ENCODE measurements at regions not wholly inside any gene's neighbourhood (a gene's known extent, or its start where the extent isn't known, plus 50 kb on each side); places are given as distances from the start of the nearest gene placed in this dataset.

- POLR2A ChIA-PET: no interaction called here
- CTCF ChIA-PET: interaction anchor here (0.7 to 2.2 kb wide), 5 partner anchors 8 to 27 kb away, joined by 3 to 8 read pairs (median 3); no protein-coding TSS in a partner anchor
- no peak for DNase-seq (ENCODE audit: extremely low spot score)
- TF ChIP-seq CTCF (IDR thresholded peaks at IDR 0.05; ENCODE audit: control extremely low read depth, extremely low read depth, low read depth, missing control alignments): no peak
Measured at GRCh38 chr15:31241888-31242522, 84.6 kb upstream of the KLF13 start.

GRCh38 chr15:31243895-31244294 lies 82.7 kb upstream of the KLF13 start:
- ChIA-PET CTCF (interaction anchor here (1.0 to 1.8 kb wide), 2 partner anchors 8 to 12 kb away, joined by 3 to 7 read pairs; no protein-coding TSS in a partner anchor), POLR2A (no interaction called here)
- no peak for TF ChIP-seq CTCF (IDR thresholded peaks at IDR 0.05; ENCODE audit: control extremely low read depth, extremely low read depth, low read depth, missing control alignments)

GRCh38 chr15:31245135-31245689 lies 81.4 kb upstream of the KLF13 start:
- no peak for TF ChIP-seq CTCF (IDR thresholded peaks at IDR 0.05; ENCODE audit: control extremely low read depth, extremely low read depth, low read depth, missing control alignments)
- POLR2A ChIA-PET: no interaction called here
- CTCF ChIA-PET: interaction anchor here (0.9 to 2.4 kb wide), 5 partner anchors 10 to 58 kb away, joined by 3 to 9 read pairs (median 6); no protein-coding TSS in a partner anchor
- DNase-seq (ENCODE audit: extremely low spot score): no peak

More at GRCh38 chr15:31243895-31244294, 82.7 kb upstream of the KLF13 start:
- DNase-seq (ENCODE audit: extremely low spot score): no peak

- DNase-seq (ENCODE audit: extremely low spot score): no peak
- ChIA-PET CTCF (interaction anchor here (1.1 to 2.4 kb wide), 4 partner anchors 10 to 58 kb away, joined by 3 to 9 read pairs (median 5); no protein-coding TSS in a partner anchor), POLR2A (no interaction called here)
- no peak for TF ChIP-seq CTCF (IDR thresholded peaks at IDR 0.05; ENCODE audit: control extremely low read depth, extremely low read depth, low read depth, missing control alignments)
Measured at GRCh38 chr15:31245756-31246155, 80.9 kb upstream of the KLF13 start.

GRCh38 chr15:31247404-31247803 lies 79.2 kb upstream of the KLF13 start:
- ChIA-PET CTCF (interaction anchor here (1.0 to 2.4 kb wide), 2 partner anchors 8 to 18 kb away, joined by 3 to 9 read pairs; no protein-coding TSS in a partner anchor), POLR2A (no interaction called here)
- no peak for TF ChIP-seq CTCF (IDR thresholded peaks at IDR 0.05; ENCODE audit: control extremely low read depth, extremely low read depth, low read depth, missing control alignments)
- no peak for DNase-seq (ENCODE audit: extremely low spot score)

GRCh38 chr15:31248263-31248662 lies 78.4 kb upstream of the KLF13 start:
- no peak for DNase-seq (ENCODE audit: extremely low spot score)
- CTCF ChIA-PET: interaction anchor here (1.0 to 7.6 kb wide), 2 partner anchors 15 to 17 kb away, joined by 3 to 56 read pairs; no protein-coding TSS in a partner anchor
- no peak for TF ChIP-seq CTCF (IDR thresholded peaks at IDR 0.05; ENCODE audit: control extremely low read depth, extremely low read depth, low read depth, missing control alignments)
- POLR2A ChIA-PET: no interaction called here
